ENCODE measurements at regions not wholly inside any gene's neighbourhood (a gene's known extent, or its start where the extent isn't known, plus 50 kb on each side); places are given as distances from the start of the nearest gene placed in this dataset.

- 55% methylated on average over 11 of the region's 14 CpGs for WGBS (ENCODE audit: low lambda C conversion rate, missing lambda C conversion rate)
- Histone ChIP-seq H4K20me1 (ENCODE audit: insufficient read depth, poor library complexity, severe bottlenecking) (no peaks in the 10 kb centered on the region), H3K4me2 (no peak overlapping the region), H3K27me3 (no peaks in the 10 kb centered on the region), H3K9me2 (replicated peaks; ENCODE audit: insufficient read depth) (no peaks in the 10 kb centered on the region), H3K4me3 (no peak overlapping the region), H2AFZ (no peak overlapping the region), H3K9me3 (ENCODE audit: low read depth) (no peaks in the 10 kb centered on the region), H3K36me3 (replicated peaks; ENCODE audit: insufficient read depth, low read depth) (no peaks in the 10 kb centered on the region), H3K4me1 (ENCODE audit: insufficient read depth) (peaks cover 3% of the 10 kb centered on the region), H3K27ac (no peak overlapping the region), H3K79me2 (no peaks in the 10 kb centered on the region)
- no peak for DNase-seq (ENCODE audit: low spot score)
- TF ChIP-seq CTCF (IDR thresholded peaks at IDR 0.05; ENCODE audit: poor library complexity) (no peak), EZH2phosphoT487 (IDR thresholded peaks at IDR 0.05; ENCODE audit: low read depth, severe bottlenecking, unreplicated experiment) (no peak), EZH2 (IDR thresholded peaks at IDR 0.05; ENCODE audit: borderline replicate concordance) (no peak)
These were observed 73.9 kb downstream of the PDGFA start for GRCh38 chr7:445563-446288.

GRCh38 chr7:446289-446935, 73.2 kb downstream of the PDGFA start:
- whole genome bisulfite sequencing (ENCODE audit: low lambda C conversion rate, missing lambda C conversion rate): 88% methylated on average over 29 of the region's 29 CpGs
- Histone ChIP-seq H3K79me2 (no peaks in the 10 kb centered on the region), H3K27ac (no peak overlapping the region), H3K9me2 (replicated peaks; ENCODE audit: insufficient read depth) (no peaks in the 10 kb centered on the region), H4K20me1 (ENCODE audit: insufficient read depth, poor library complexity, severe bottlenecking) (no peaks in the 10 kb centered on the region), H3K9me3 (ENCODE audit: low read depth) (no peaks in the 10 kb centered on the region), H3K4me2 (no peak overlapping the region), H3K36me3 (replicated peaks; ENCODE audit: insufficient read depth, low read depth) (no peaks in the 10 kb centered on the region), H3K4me3 (no peak overlapping the region), H3K27me3 (peaks cover 3% of the 10 kb centered on the region), H3K4me1 (ENCODE audit: insufficient read depth) (peaks cover 3% of the 10 kb centered on the region), H2AFZ (no peak overlapping the region)
- TF ChIP-seq CTCF (IDR thresholded peaks at IDR 0.05; ENCODE audit: poor library complexity): no peak
- no peak for TF ChIP-seq EZH2phosphoT487 (IDR thresholded peaks at IDR 0.05; ENCODE audit: low read depth, severe bottlenecking, unreplicated experiment)
- no peak for TF ChIP-seq EZH2 (IDR thresholded peaks at IDR 0.05; ENCODE audit: borderline replicate concordance)
- DNase-seq (ENCODE audit: low spot score): no peak

Measured in hepatocyte (in vitro differentiated cells).